Gastrocnemius medialis (tissue), 4 donors: ENCODE measurements at regions not wholly inside any gene's neighbourhood (a gene's known extent, or its start where the extent isn't known, plus 50 kb on each side); places are given as distances from the start of the nearest gene placed in this dataset.

Source experiments
- CTCF ChIP-seq, 5 experiments: fragments of 450-650 bp in 3 of 5; fragments of 200-600 bp in 2 of 5; sonication (generic) in 2 of 5; IDR thresholded peaks in 4 of 5; conservative IDR thresholded peaks in 1 of 5; 1 replicate in 4 of 5; 2 replicates in 1 of 5; pipeline ENCODE4 v1.5.1; 2016 to 2019; ENCODE audit warnings: antibody characterized with exemption in 5 of 5, mild to moderate bottlenecking in 3 of 5, moderate library complexity in 3 of 5
- POLR2A ChIP-seq, 2 donors: fragments of 450-650 bp; IDR thresholded peaks; one replicate each; pipeline ENCODE4 v1.6.1; 2017; ENCODE audit warnings: antibody characterized with exemption in 2 of 2, mild to moderate bottlenecking in 2 of 2, moderate library complexity in 2 of 2

GRCh38 chr10:20396701-20397100 lies 500.4 kb downstream of the NEBL start:
- TF ChIP-seq CTCF (IDR thresholded peaks at IDR 0.05 in 4 of 5, conservative IDR thresholded peaks at IDR 0.05 in 1 of 5) = no peak
- no peak for TF ChIP-seq POLR2A (IDR thresholded peaks at IDR 0.05)
